ENCODE measurements at regions not wholly inside any gene's neighbourhood (a gene's known extent, or its start where the extent isn't known, plus 50 kb on each side); places are given as distances from the start of the nearest gene placed in this dataset.
"Not testable (repeated sequence)": the region's sequence is repeated elsewhere in the genome, so short reads cannot be mapped to it uniquely, and the experiment has no call there.

- no peaks in the 10 kb centered on the region for H3K4me1 ChIP-seq (ENCODE audit: insufficient read depth, low read length)
- H3K27me3 ChIP-seq (ENCODE audit: insufficient read depth, low read length): no peaks in the 10 kb centered on the region
Measured at GRCh38 chr2:160736148-160737028, 242.8 kb upstream of the RBMS1 start.

GRCh38 chr2:160737247-160737646 lies 243.6 kb upstream of the RBMS1 start:
- H3K4me1 ChIP-seq (ENCODE audit: insufficient read depth, low read length): no peaks in the 10 kb centered on the region

More at GRCh38 chr2:160736148-160737028, 242.8 kb upstream of the RBMS1 start:
- H3K9me3 ChIP-seq (ENCODE audit: low read depth, low read length): no peaks in the 10 kb centered on the region
- no peak overlapping the region for H3K4me3 ChIP-seq (ENCODE audit: low read length)

GRCh38 chr2:160741271-160741670 lies 247.7 kb upstream of the RBMS1 start:
- no peaks in the 10 kb centered on the region for H3K9me3 ChIP-seq (ENCODE audit: low read depth, low read length)
- no peaks in the 10 kb centered on the region for H3K27me3 ChIP-seq (ENCODE audit: insufficient read depth, low read length)
- no peaks in the 10 kb centered on the region for H3K4me1 ChIP-seq (ENCODE audit: insufficient read depth, low read length)
- no peak overlapping the region for H3K4me3 ChIP-seq (ENCODE audit: low read length)

More at GRCh38 chr2:160737247-160737646, 243.6 kb upstream of the RBMS1 start:
- H3K27me3 ChIP-seq (ENCODE audit: insufficient read depth, low read length): no peaks in the 10 kb centered on the region
- no peaks in the 10 kb centered on the region for H3K9me3 ChIP-seq (ENCODE audit: low read depth, low read length)
- H3K4me3 ChIP-seq (ENCODE audit: low read length): no peak overlapping the region

- Histone ChIP-seq H3K4me1 (ENCODE audit: insufficient read depth, low read length) (no peaks in the 10 kb centered on the region), H3K4me3 (ENCODE audit: low read length) (no peak overlapping the region), H3K9me3 (ENCODE audit: low read depth, low read length) (no peaks in the 10 kb centered on the region), H3K27me3 (ENCODE audit: insufficient read depth, low read length) (no peaks in the 10 kb centered on the region)
Measured at GRCh38 chr2:160741815-160742214, 248.2 kb upstream of the RBMS1 start.

- no peaks in the 10 kb centered on the region for H3K27me3 ChIP-seq (ENCODE audit: insufficient read depth, low read length)
- H3K4me3 ChIP-seq (ENCODE audit: low read length): no peak overlapping the region
- H3K9me3 ChIP-seq (ENCODE audit: low read depth, low read length): no peaks in the 10 kb centered on the region
- no peaks in the 10 kb centered on the region for H3K4me1 ChIP-seq (ENCODE audit: insufficient read depth, low read length)
Measured at GRCh38 chr2:160742667-160743066, 249.1 kb upstream of the RBMS1 start.

GRCh38 chr2:160747501-160748170 lies 254.0 kb upstream of the RBMS1 start:
- no peak overlapping the region for H3K4me3 ChIP-seq (ENCODE audit: low read length)
- no peaks in the 10 kb centered on the region for H3K4me1 ChIP-seq (ENCODE audit: insufficient read depth, low read length)
- no peaks in the 10 kb centered on the region for H3K27me3 ChIP-seq (ENCODE audit: insufficient read depth, low read length)
- H3K9me3 ChIP-seq (ENCODE audit: low read depth, low read length): no peaks in the 10 kb centered on the region

GRCh38 chr2:160751021-160751420 lies 257.4 kb upstream of the RBMS1 start:
- Histone ChIP-seq H3K4me3 (ENCODE audit: low read length) (no peak overlapping the region), H3K9me3 (ENCODE audit: low read depth, low read length) (no peaks in the 10 kb centered on the region), H3K4me1 (ENCODE audit: insufficient read depth, low read length) (no peaks in the 10 kb centered on the region), H3K27me3 (ENCODE audit: insufficient read depth, low read length) (no peaks in the 10 kb centered on the region)

GRCh38 chr2:160752475-160753330 lies 259.1 kb upstream of the RBMS1 start:
- no peaks in the 10 kb centered on the region for H3K4me1 ChIP-seq (ENCODE audit: insufficient read depth, low read length)
- H3K27me3 ChIP-seq (ENCODE audit: insufficient read depth, low read length): no peaks in the 10 kb centered on the region
- H3K9me3 ChIP-seq (ENCODE audit: low read depth, low read length): no peaks in the 10 kb centered on the region
- no peak overlapping the region for H3K4me3 ChIP-seq (ENCODE audit: low read length)

GRCh38 chr2:160753331-160753654 lies 259.7 kb upstream of the RBMS1 start:
- no peaks in the 10 kb centered on the region for H3K4me1 ChIP-seq (ENCODE audit: insufficient read depth, low read length)
- no peaks in the 10 kb centered on the region for H3K9me3 ChIP-seq (ENCODE audit: low read depth, low read length)

GRCh38 chr2:160753960-160754359 lies 260.4 kb upstream of the RBMS1 start:
- H3K4me1 ChIP-seq (ENCODE audit: insufficient read depth, low read length): no peaks in the 10 kb centered on the region
- H3K4me3 ChIP-seq (ENCODE audit: low read length): no peak overlapping the region
- H3K27me3 ChIP-seq (ENCODE audit: insufficient read depth, low read length): no peaks in the 10 kb centered on the region
- no peaks in the 10 kb centered on the region for H3K9me3 ChIP-seq (ENCODE audit: low read depth, low read length)

More at GRCh38 chr2:160753331-160753654, 259.7 kb upstream of the RBMS1 start:
- H3K4me3 ChIP-seq (ENCODE audit: low read length): no peak overlapping the region
- H3K27me3 ChIP-seq (ENCODE audit: insufficient read depth, low read length): no peaks in the 10 kb centered on the region

GRCh38 chr2:160756481-160756880 lies 262.9 kb upstream of the RBMS1 start:
- H3K27me3 ChIP-seq (ENCODE audit: insufficient read depth, low read length): no peaks in the 10 kb centered on the region

GRCh38 chr2:160762493-160763128 lies 269.0 kb upstream of the RBMS1 start:
- H3K9me3 ChIP-seq (ENCODE audit: low read depth, low read length); H3K27me3 ChIP-seq (ENCODE audit: insufficient read depth, low read length); H3K4me3 ChIP-seq (ENCODE audit: low read length); H3K4me1 ChIP-seq (ENCODE audit: insufficient read depth, low read length): not testable (repeated sequence)

More at GRCh38 chr2:160756481-160756880, 262.9 kb upstream of the RBMS1 start:
- H3K4me3 ChIP-seq (ENCODE audit: low read length): no peak overlapping the region
- H3K4me1 ChIP-seq (ENCODE audit: insufficient read depth, low read length): no peaks in the 10 kb centered on the region
- no peaks in the 10 kb centered on the region for H3K9me3 ChIP-seq (ENCODE audit: low read depth, low read length)

GRCh38 chr2:160783474-160783873 lies 289.9 kb upstream of the RBMS1 start:
- Histone ChIP-seq H3K4me1 (ENCODE audit: insufficient read depth, low read length) (no peaks in the 10 kb centered on the region), H3K27me3 (ENCODE audit: insufficient read depth, low read length) (no peaks in the 10 kb centered on the region), H3K9me3 (ENCODE audit: low read depth, low read length) (peaks cover 4% of the 10 kb centered on the region), H3K4me3 (ENCODE audit: low read length) (no peak overlapping the region)

- Histone ChIP-seq H3K4me3 (ENCODE audit: low read length) (no peak overlapping the region), H3K9me3 (ENCODE audit: low read depth, low read length) (no peaks in the 10 kb centered on the region), H3K4me1 (ENCODE audit: insufficient read depth, low read length) (no peaks in the 10 kb centered on the region), H3K27me3 (ENCODE audit: insufficient read depth, low read length) (no peaks in the 10 kb centered on the region)
Measured at GRCh38 chr2:160784034-160784433, 290.4 kb upstream of the RBMS1 start.

Measured in mononuclear cell (primary cell).